Endodermal cell (in vitro differentiated cells): ENCODE measurements at regions not wholly inside any gene's neighbourhood (a gene's known extent, or its start where the extent isn't known, plus 50 kb on each side); places are given as distances from the start of the nearest gene placed in this dataset.

Source experiments
- DNase-seq: peaks from one replicate; pipeline ENCODE4 v3.0.0-alpha.2; 2017
- H3K27ac ChIP-seq: 2 replicates; pipeline ENCODE4 v1.5.1; 2013; ENCODE audit warnings: mild to moderate bottlenecking, low read depth, low read length, moderate library complexity
- H3K27me3 ChIP-seq: 2 replicates; pipeline ENCODE4 v1.6.1; 2013; ENCODE audit warnings: mild to moderate bottlenecking, low read length, moderate library complexity; ENCODE audit not compliant: insufficient read depth, control insufficient read depth, poor library complexity, severe bottlenecking
- H3K36me3 ChIP-seq: 2 replicates; pipeline ENCODE4 v1.7.0; 2013; ENCODE audit warnings: mild to moderate bottlenecking, low read length, moderate library complexity; ENCODE audit not compliant: control insufficient read depth, insufficient read depth
- H3K4me1 ChIP-seq: one replicate; pipeline ENCODE4 v1.7.0; 2013; ENCODE audit warnings: low read length; ENCODE audit not compliant: control insufficient read depth, insufficient read depth
- H3K4me3 ChIP-seq: 2 replicates; pipeline ENCODE4 v1.5.1; 2013; ENCODE audit warnings: mild to moderate bottlenecking, low read length, moderate library complexity
- H3K9ac ChIP-seq: 2 replicates; pipeline ENCODE4 v1.6.1; 2013; ENCODE audit warnings: mild to moderate bottlenecking, low read length, moderate library complexity; ENCODE audit not compliant: poor library complexity, severe bottlenecking; ENCODE audit errors: extremely low read depth
- H3K9me3 ChIP-seq: 2 replicates; pipeline ENCODE4 v1.6.1; 2013; ENCODE audit warnings: mild to moderate bottlenecking, low read length, moderate library complexity; ENCODE audit not compliant: control insufficient read depth
- H3K27ac Mint-ChIP-seq: 2 replicates; pipeline ENCODE4 v1.8.0; 2020; ENCODE audit warnings: mixed read lengths
- H3K27me3 Mint-ChIP-seq: 2 replicates; pipeline ENCODE4 v1.8.0; 2021; ENCODE audit warnings: mild to moderate bottlenecking, mixed read lengths; ENCODE audit not compliant: insufficient read depth
- H3K36me3 Mint-ChIP-seq: 2 replicates; pipeline ENCODE4 v1.8.0; 2020; ENCODE audit warnings: low read depth, mixed read lengths
- H3K4me1 Mint-ChIP-seq: 2 replicates; pipeline ENCODE4 v1.8.0; 2020; ENCODE audit warnings: mixed read lengths
- H3K4me3 Mint-ChIP-seq: 2 replicates; pipeline ENCODE4 v1.8.0; 2020; ENCODE audit warnings: mild to moderate bottlenecking, moderate library complexity, mixed read lengths
- H3K9me3 Mint-ChIP-seq: 2 replicates; pipeline ENCODE4 v1.8.0; 2020; ENCODE audit warnings: mild to moderate bottlenecking, mixed read lengths
- WGBS, 2 experiments: methylation state at CpG; one replicate each; pipeline versions ENCODE4 v1.1.5 to v1.1.7; 2013; ENCODE audit warnings: missing lambda C conversion rate in 2 of 2, mixed read lengths in 1 of 2; ENCODE audit not compliant: insufficient coverage in 1 of 2, insufficient read length in 1 of 2; 5-methylcytosine and 5-hydroxymethylcytosine counted together
- TF ChIP-seq, protein P1 (sequence below): fragments of 200-600 bp; sonication (generic); conservative IDR thresholded peaks from 2 replicates; pipeline ENCODE4 v1.5.0; 2021; ENCODE audit warnings: antibody characterized with exemption, mild to moderate bottlenecking

DNA sequence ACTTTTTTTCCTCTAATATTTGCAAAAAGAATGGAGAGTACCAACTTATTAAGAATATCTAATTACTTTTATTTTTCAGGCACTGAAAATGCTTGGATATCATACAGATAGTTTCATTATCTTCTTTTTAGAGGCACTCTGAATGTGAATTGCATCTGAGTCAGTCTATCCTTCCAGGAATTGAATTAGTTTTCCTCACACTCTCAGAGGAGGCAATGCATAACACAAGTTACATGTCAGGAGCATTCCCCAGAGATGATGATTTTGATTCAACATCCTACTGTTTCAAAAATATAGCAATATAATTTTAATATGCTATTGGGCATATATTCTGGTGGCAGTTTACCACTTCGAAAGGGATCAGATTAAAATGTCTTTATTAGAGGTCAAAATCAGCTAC is 1315.4 kb downstream of the PCDH9 start:
- H3K27ac Mint-ChIP-seq, result no peak overlapping the region
- H3K9me3 Mint-ChIP-seq, result no peaks in the 10 kb centered on the region
- peaks cover 8% of the 10 kb centered on the region for H3K27me3 Mint-ChIP-seq
- Histone ChIP-seq H3K9me3 (no peaks in the 10 kb centered on the region), H3K4me3 (no peak overlapping the region), H3K27me3 (peaks cover 23% of the 10 kb centered on the region), H3K4me1 (no peaks in the 10 kb centered on the region), H3K36me3 (no peaks in the 10 kb centered on the region), H3K27ac (no peak overlapping the region), H3K9ac (no peak overlapping the region)
- H3K36me3 Mint-ChIP-seq, result no peaks in the 10 kb centered on the region
- no CpG with 5 or more reads among the region's 1 CpG for WGBS, 2 experiments
- TF ChIP-seq, protein P1, sequence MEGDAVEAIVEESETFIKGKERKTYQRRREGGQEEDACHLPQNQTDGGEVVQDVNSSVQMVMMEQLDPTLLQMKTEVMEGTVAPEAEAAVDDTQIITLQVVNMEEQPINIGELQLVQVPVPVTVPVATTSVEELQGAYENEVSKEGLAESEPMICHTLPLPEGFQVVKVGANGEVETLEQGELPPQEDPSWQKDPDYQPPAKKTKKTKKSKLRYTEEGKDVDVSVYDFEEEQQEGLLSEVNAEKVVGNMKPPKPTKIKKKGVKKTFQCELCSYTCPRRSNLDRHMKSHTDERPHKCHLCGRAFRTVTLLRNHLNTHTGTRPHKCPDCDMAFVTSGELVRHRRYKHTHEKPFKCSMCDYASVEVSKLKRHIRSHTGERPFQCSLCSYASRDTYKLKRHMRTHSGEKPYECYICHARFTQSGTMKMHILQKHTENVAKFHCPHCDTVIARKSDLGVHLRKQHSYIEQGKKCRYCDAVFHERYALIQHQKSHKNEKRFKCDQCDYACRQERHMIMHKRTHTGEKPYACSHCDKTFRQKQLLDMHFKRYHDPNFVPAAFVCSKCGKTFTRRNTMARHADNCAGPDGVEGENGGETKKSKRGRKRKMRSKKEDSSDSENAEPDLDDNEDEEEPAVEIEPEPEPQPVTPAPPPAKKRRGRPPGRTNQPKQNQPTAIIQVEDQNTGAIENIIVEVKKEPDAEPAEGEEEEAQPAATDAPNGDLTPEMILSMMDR, result no peak
- H3K4me3 Mint-ChIP-seq, result no peak overlapping the region
- no peak for DNase-seq
- peaks cover 4% of the 10 kb centered on the region for H3K4me1 Mint-ChIP-seq

DNA sequence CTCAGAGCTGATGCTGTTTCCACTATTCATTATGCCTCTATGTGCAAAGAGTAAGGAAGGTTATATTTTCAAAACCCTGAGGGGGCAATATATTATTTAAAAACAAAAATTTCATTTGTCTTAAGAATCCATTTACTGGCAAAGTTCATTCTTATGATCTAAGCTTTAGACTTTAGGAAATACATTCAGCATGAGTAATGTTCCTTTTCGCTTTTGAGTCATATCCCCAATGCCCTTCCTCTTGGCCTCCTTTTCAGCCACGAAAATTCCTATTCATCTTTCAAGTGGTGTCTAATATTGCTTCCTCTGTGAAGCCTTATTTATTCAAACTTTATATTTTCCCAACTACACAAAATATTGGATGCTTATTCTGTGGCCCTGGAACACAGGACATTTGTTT is 1317.0 kb downstream of the PCDH9 start:
- no peaks in the 10 kb centered on the region for H3K9me3 Mint-ChIP-seq
- no peaks in the 10 kb centered on the region for H3K4me1 ChIP-seq
- H3K4me3 Mint-ChIP-seq, result no peak overlapping the region
- no peak overlapping the region for H3K9ac ChIP-seq
- peaks cover 35% of the 10 kb centered on the region for H3K27me3 ChIP-seq
- no peak overlapping the region for H3K27ac Mint-ChIP-seq
- no peaks in the 10 kb centered on the region for H3K36me3 ChIP-seq
- peaks cover 4% of the 10 kb centered on the region for H3K4me1 Mint-ChIP-seq
- H3K9me3 ChIP-seq, result no peaks in the 10 kb centered on the region
- H3K27ac ChIP-seq, result no peak overlapping the region
- TF ChIP-seq, protein P1, result no peak
- H3K36me3 Mint-ChIP-seq, result no peaks in the 10 kb centered on the region
- 85 to 89% methylated on average over 2 of the region's 2 CpGs for WGBS, 2 experiments
- H3K27me3 Mint-ChIP-seq, result peaks cover 17% of the 10 kb centered on the region
- DNase-seq, result no peak
- H3K4me3 ChIP-seq, result no peak overlapping the region

DNA sequence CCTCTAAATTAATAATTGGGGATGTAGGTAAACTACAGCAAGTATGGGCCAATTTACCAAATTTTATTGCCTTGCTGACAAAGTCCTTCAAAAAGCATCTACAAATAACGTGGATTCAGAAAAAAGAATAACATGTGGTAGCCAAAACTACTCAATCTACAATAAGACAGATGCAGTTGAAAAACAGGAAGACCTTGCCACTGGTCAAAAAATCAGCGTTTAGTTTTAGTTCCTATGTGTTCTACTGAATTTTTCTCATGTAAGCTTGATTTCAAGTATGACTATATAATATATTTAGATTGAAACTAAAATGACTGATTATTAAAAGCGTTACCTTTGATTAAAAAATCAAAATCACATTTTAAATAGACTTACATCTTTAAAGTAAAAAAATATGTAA is 1317.6 kb downstream of the PCDH9 start:
- peaks cover 20% of the 10 kb centered on the region for H3K27me3 Mint-ChIP-seq
- no peaks in the 10 kb centered on the region for H3K36me3 Mint-ChIP-seq
- TF ChIP-seq, protein P1, result no peak
- H3K9ac ChIP-seq, result no peak overlapping the region
- no peak overlapping the region for H3K4me3 Mint-ChIP-seq
- WGBS, 2 experiments, result 92 to 100% methylated on average over 2 of the region's 3 CpGs
- H3K27me3 ChIP-seq, result peaks cover 36% of the 10 kb centered on the region
- H3K4me3 ChIP-seq, result no peak overlapping the region
- DNase-seq, result no peak
- peaks cover 4% of the 10 kb centered on the region for H3K4me1 Mint-ChIP-seq
- H3K9me3 ChIP-seq, result no peaks in the 10 kb centered on the region
- H3K27ac ChIP-seq, result no peak overlapping the region
- no peaks in the 10 kb centered on the region for H3K36me3 ChIP-seq
- no peak overlapping the region for H3K27ac Mint-ChIP-seq
- H3K9me3 Mint-ChIP-seq, result no peaks in the 10 kb centered on the region
- H3K4me1 ChIP-seq, result no peaks in the 10 kb centered on the region
